ENCODE measurements at regions not wholly inside any gene's neighbourhood (a gene's known extent, or its start where the extent isn't known, plus 50 kb on each side); places are given as distances from the start of the nearest gene placed in this dataset.

- TF ChIP-seq POLR2AphosphoS5 (IDR thresholded peaks at IDR 0.05; ENCODE audit: control insufficient read depth, insufficient read depth, low read depth, low read length) (no peak), RB1 (IDR thresholded peaks at IDR 0.05; ENCODE audit: low read depth) (no peak), KDM1A (IDR thresholded peaks at IDR 0.05) (no peak), CTCF (IDR thresholded peaks at IDR 0.05 in 2 of 3, conservative IDR thresholded peaks at IDR 0.05 in 1 of 3; ENCODE audit: insufficient read depth in 2 of 3, low read depth in 1 of 3, low read length in 3 of 3) (no peak), RBM34 (IDR thresholded peaks at IDR 0.05; ENCODE audit: borderline replicate concordance, insufficient read depth, low read length) (no peak), NR3C1 (CRISPR knock-in tag; IDR thresholded peaks at IDR 0.05) (no peak), CREB3 (tag; conservative IDR thresholded peaks at IDR 0.05; ENCODE audit: low read depth) (no peak), ZBTB33 (CRISPR knock-in tag; IDR thresholded peaks at IDR 0.05) (no peak), HNRNPUL1 (IDR thresholded peaks at IDR 0.05; ENCODE audit: low read length) (no peak), CBX5 (IDR thresholded peaks at IDR 0.05; ENCODE audit: borderline replicate concordance, low read depth) (no peak), CHD1 (IDR thresholded peaks at IDR 0.05; ENCODE audit: low read length) (no peak), SPI1 (IDR thresholded peaks at IDR 0.05; ENCODE audit: borderline replicate concordance, low read depth, low read length) (no peak)
Observed at GRCh38 chr21:28632755-28633408, 359.8 kb downstream of the LTN1 start.
